ENCODE measurements at regions not wholly inside any gene's neighbourhood (a gene's known extent, or its start where the extent isn't known, plus 50 kb on each side); places are given as distances from the start of the nearest gene placed in this dataset.

DNA sequence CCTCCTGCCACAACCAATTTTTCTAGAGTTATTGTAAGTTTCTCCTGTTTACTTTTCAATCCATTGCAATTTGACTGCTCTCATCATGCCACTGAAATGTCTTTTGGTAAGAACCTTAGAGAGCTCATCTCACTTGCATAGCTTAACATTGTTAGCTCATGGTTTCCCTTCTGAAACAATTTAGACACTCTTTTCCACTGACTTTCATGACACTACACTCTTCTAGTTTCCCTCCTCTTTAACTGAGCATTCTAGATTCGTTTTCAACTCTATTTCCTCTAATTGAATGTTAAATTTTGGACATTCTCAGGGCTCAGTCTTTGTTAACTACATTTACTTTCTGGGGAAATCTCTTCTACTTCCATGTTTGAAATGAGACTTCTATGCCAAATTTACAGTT lies 369.1 kb downstream of the JRKL start:
- no peak for TF ChIP-seq POLR2AphosphoS5 (IDR thresholded peaks at IDR 0.05)
- TF ChIP-seq, protein P1, sequence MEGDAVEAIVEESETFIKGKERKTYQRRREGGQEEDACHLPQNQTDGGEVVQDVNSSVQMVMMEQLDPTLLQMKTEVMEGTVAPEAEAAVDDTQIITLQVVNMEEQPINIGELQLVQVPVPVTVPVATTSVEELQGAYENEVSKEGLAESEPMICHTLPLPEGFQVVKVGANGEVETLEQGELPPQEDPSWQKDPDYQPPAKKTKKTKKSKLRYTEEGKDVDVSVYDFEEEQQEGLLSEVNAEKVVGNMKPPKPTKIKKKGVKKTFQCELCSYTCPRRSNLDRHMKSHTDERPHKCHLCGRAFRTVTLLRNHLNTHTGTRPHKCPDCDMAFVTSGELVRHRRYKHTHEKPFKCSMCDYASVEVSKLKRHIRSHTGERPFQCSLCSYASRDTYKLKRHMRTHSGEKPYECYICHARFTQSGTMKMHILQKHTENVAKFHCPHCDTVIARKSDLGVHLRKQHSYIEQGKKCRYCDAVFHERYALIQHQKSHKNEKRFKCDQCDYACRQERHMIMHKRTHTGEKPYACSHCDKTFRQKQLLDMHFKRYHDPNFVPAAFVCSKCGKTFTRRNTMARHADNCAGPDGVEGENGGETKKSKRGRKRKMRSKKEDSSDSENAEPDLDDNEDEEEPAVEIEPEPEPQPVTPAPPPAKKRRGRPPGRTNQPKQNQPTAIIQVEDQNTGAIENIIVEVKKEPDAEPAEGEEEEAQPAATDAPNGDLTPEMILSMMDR (IDR thresholded peaks at IDR 0.05): no peak

Measured in breast epithelium (tissue), 3 donors.